Fibroblast of skin of right quadriceps (primary cell): ENCODE measurements at regions not wholly inside any gene's neighbourhood (a gene's known extent, or its start where the extent isn't known, plus 50 kb on each side); places are given as distances from the start of the nearest gene placed in this dataset.
A peak's percentile ranks its signal among the peaks of the same experiment; 100 is the strongest.
"Not testable (repeated sequence)": the region's sequence is repeated elsewhere in the genome, so short reads cannot be mapped to it uniquely, and the experiment has no call there.

ENCODE experiments used
- DNase-seq: peaks from one replicate; pipeline ENCODE4 v3.0.0-alpha.2; 2013

- peak; percentile 7 for DNase-seq
Measured at GRCh38 chr12:76666290-76666835, 97.6 kb upstream of the ZDHHC17 start.

GRCh38 chr12:76669981-76670380, 93.9 kb upstream of the ZDHHC17 start:
- DNase-seq, result no peak

DNA sequence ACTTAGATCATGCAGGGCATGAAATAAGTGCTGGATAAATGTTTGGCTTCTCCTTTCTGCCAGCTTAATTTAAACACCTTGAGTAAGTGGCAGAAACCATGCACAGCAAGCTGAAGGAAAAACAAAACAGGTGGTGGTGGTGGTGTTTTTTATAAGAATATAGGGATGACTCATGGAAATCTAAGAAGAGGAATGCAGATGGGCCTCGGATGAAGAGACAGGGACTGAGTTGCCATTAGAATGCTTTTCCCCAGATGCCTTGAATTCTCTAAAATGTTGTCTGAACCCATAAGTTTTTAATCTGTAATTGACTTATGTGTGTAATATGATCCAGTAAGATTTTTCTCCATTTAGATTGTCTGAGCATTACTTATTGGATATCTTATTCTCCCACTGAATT, 93.1 kb upstream of the ZDHHC17 start:
- DNase-seq, result peak; percentile 87

DNA sequence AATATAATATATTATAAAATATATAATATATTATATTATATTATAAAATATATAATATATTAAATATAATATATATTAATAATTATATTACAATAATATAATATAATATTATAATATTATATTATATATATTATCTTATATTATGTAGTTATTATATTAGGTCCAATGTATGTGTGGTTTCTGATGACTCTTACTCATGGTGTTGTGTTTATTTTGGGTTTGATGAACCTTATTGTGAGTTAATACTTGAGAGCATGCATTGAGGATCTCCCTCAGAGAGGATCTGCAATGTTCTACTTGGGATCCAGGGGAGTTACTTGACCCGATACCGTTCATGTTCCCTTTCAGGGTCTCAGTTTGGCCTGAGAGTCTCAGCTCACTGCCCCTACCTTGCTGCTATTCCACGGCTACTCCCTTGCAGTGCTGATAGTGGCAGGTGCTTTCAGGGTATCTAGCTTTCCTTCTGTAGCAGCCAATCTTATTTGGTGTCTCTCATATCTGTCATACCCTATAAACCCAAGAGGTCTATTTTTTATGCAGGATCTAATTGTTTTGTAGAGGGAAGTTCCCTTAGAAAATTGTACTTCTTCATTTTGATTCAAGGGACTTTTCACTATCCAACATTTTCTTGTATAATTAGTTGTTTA, 89.1 kb upstream of the ZDHHC17 start:
- no peak for DNase-seq

DNA sequence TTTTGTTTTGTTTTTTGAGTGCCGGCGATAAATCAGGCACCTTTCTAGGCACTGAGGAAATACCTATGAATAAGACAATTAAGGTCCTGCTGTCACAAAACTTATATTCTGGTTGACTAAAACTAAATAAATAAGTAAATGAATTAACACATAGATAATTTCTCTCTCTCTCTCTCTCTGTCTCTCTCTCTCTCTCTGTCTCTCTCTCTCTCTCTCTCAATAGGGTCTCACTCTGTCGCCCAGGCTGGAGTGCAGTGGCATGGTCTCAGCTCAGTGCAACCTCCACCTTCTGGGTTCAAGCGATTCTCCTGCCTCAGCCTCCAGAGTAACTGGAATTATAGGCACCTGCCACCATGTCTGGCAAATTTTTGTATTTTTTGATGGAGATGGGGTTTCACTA, 87.7 kb upstream of the ZDHHC17 start:
- DNase-seq, result not testable (repeated sequence)

GRCh38 chr12:76678992-76679391, 84.9 kb upstream of the ZDHHC17 start:
- DNase-seq, result no peak

GRCh38 chr12:76679778-76680177, 84.1 kb upstream of the ZDHHC17 start:
- DNase-seq, result no peak

GRCh38 chr12:76680940-76681339, 83.0 kb upstream of the ZDHHC17 start:
- peak; percentile 75 for DNase-seq

DNA sequence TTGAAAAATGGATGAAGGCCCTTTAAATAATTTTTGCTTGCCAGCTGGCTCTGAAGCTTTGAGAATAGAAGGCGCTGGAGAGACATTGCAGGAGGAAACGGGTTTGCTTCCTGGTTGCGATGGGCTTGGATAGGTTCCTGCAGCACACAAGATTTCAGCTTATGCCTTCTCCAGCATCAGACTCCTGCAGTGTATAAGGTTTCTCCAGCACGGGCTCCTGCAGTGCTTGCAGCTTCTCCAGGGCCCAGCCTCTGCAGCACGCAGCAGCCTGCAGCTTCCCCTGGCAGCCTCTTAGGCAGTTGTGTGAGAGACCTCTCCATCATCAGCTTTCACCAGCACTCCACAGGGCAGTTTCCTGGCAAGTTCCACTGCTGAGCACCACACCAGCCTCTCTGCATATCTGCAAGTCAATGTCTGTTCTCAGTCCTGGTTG, 78.7 kb upstream of the ZDHHC17 start:
- DNase-seq, result peak; percentile 52

- DNase-seq, result peak; percentile 66
Measured at GRCh38 chr12:76687981-76688380, 75.9 kb upstream of the ZDHHC17 start.

DNA sequence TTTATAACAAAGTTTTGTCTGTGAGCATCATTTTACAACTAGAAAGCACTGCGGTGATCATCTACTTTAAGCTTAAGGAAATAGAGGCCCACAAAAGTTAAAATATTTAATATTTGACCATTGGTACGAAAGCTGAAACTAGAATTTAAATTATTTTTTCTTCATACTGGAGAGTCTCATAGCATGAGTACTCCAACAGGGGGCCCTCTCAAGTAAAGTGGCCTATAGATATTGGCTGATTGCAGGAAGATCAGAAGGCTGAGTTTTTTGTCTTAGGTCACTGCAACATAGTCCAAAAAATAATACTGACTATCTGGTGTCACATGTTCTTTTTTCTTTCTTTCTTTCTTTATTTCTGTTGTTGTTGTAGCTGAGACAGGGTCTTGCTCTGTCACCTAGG, 75.3 kb upstream of the ZDHHC17 start:
- DNase-seq, result no peak

- peak; percentile 85 for DNase-seq
Measured at GRCh38 chr12:76690921-76691700, 72.8 kb upstream of the ZDHHC17 start.

- peak; percentile 48 for DNase-seq
Measured at GRCh38 chr12:76692846-76693245, 71.1 kb upstream of the ZDHHC17 start.

- DNase-seq, result no peak
Measured at GRCh38 chr12:76694369-76694768, 69.5 kb upstream of the ZDHHC17 start.

- DNase-seq, result no peak
Measured at GRCh38 chr12:76696186-76696585, 67.7 kb upstream of the ZDHHC17 start.

DNA sequence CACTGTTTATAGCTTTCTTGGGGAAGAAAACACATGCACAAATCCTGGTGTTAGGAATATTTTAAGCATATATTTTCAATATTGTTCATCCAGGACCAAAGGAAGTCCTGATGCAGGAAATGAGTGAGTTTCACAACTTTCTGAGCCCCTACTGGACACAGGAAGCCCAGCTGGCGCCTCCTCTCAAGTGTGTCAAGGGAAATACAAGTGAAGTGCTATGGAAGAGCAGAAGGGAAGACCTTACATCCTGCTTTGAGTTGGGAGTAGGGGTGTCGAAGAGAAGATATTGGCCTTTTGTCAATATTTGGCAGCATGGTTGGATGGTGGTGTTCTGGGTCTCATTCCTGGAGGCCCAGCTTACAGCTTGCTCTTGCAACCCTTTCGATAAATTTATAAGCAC, 66.1 kb upstream of the ZDHHC17 start:
- no peak for DNase-seq

DNA sequence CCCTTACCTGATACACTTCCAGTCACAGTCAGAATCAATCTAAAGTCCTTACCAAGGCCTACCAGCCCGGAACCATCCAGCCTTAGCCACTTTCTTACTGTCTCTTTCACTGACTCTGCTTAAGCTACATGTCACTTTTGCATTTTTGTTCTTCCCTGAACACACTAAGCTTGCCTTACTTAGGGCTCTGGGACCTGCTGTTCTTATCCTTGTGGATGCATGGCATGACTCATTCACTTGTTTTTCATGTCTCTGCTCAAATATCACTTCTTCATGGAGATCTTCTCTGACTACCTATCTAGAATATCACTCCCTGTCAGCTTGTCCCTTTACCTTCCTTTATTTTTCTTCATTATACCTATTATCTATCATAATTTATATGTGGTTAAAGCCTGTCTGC, 65.6 kb upstream of the ZDHHC17 start:
- DNase-seq, result peak; percentile 17

GRCh38 chr12:76698966-76699365, 64.9 kb upstream of the ZDHHC17 start:
- DNase-seq, result no peak

DNA sequence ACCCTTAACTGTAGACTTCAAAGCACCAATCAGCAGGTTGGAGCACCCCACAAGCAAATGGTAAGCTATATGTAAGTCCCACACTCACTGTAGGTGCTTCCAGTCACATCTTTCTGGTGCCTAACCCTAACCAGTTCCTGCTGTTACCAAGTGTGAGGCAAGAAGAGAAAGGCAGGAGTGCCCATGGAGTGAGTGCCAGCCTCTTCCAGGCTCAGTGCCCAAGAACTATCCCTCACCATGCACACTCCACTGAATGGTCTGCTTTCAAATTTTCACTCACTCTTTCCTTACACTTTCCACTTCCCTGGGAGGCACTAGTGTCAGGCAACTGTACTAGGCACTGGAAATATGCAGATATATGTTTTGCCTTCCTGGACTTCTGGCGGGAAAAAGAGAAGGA, 62.2 kb upstream of the ZDHHC17 start:
- no peak for DNase-seq

- peak; percentile 55 for DNase-seq
Measured at GRCh38 chr12:76702946-76703345, 61.0 kb upstream of the ZDHHC17 start.

GRCh38 chr12:76704693-76705092, 59.2 kb upstream of the ZDHHC17 start:
- peak; percentile 58 for DNase-seq

DNA sequence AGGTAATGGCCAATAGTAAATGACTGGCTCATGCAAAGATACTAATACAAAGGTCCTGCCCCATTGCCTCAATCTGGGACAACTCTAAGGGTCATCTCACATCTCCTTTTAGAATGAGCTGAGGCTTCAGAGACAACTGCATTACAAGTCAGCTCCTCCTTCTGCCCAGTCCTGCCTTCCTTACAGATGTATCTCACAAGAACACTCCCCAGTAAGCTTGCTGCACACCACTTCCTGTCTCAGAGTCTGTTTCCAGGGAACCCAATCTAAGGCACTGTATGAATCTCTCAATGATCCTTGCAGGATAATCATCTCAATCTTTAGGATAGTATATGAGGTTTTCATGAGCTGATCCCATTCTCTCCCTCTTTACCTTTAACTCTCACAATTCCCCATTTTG, 57.8 kb upstream of the ZDHHC17 start:
- DNase-seq, result peak; percentile 47

DNA sequence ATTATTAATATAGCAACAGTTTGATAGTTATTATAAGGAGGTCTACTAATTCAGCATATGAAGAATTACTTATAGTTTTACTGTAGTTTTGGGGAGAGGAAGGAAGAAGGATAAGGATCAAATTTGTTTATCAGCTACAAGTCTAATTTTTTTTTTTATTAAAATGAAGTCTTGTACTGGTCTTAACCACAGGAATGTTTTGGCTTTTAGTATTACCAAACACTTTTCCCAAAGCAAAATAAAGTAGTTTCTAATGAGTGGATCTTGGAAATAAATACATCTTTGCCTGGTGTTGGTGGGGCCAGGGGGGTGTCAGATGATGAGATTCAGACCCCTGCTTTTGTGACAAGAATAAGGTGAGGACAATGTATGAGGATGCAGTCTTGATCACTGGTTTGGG, 57.2 kb upstream of the ZDHHC17 start:
- DNase-seq, result no peak

- no peak for DNase-seq
Measured at GRCh38 chr12:76707772-76708171, 56.1 kb upstream of the ZDHHC17 start.
